ENCODE measurements at regions not wholly inside any gene's neighbourhood (a gene's known extent, or its start where the extent isn't known, plus 50 kb on each side); places are given as distances from the start of the nearest gene placed in this dataset.

GRCh38 chr6:53410508-53411258 lies 61.9 kb upstream of the ELOVL5 start:
- TF ChIP-seq CTCF (IDR thresholded peaks at IDR 0.05; ENCODE audit: low read depth, low read length, missing control alignments) = peak; percentile 63
- peak; percentile 7 for DNase-seq (ENCODE audit: extremely low read depth, low read depth)
- no peak overlapping the region for H3K4me3 ChIP-seq (replicated peaks; ENCODE audit: low read depth, low read length)

DNA sequence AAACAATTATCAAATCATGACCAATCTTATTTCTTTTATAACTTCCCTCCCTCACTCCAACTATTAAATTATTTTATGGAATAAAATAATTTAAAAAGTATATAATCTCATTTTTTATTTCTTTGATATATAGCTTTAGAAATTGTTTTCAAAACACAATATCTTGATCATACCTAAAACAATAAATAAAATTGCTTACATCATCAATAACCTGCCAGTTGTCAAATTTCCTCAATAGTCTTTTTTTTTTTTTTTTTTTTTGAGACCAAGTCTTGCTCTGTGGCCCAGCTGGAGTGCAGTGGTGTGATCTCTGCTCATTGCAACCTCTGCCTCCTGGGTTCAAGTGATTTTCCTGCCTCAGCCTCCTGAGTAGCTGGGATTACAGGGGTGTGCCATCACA lies 60.1 kb upstream of the ELOVL5 start:
- H3K4me3 ChIP-seq (replicated peaks; ENCODE audit: low read depth, low read length) = no peak overlapping the region
- TF ChIP-seq CTCF (IDR thresholded peaks at IDR 0.05; ENCODE audit: low read depth, low read length, missing control alignments) = no peak
- no peak for DNase-seq (ENCODE audit: extremely low read depth, low read depth)

DNA sequence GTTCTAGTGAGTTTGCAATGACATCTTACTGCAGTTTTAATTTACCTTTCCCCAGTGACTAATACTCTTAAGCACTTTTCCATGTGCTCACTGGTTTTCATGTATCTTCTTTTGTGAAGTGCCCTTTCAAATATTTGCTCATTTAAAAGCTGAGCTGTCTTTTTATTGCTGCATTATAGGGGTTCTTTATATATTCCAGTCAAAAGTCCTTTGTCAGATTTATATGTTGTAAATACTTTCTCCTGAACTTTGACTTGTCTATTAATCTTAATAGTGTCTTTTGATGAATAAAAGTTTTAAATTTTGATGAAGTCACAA lies 50.2 kb upstream of the ELOVL5 start:
- DNase-seq (ENCODE audit: extremely low read depth, low read depth) = no peak
- H3K4me3 ChIP-seq (replicated peaks; ENCODE audit: low read depth, low read length) = no peak overlapping the region
- TF ChIP-seq CTCF (IDR thresholded peaks at IDR 0.05; ENCODE audit: low read depth, low read length, missing control alignments) = no peak

DNA sequence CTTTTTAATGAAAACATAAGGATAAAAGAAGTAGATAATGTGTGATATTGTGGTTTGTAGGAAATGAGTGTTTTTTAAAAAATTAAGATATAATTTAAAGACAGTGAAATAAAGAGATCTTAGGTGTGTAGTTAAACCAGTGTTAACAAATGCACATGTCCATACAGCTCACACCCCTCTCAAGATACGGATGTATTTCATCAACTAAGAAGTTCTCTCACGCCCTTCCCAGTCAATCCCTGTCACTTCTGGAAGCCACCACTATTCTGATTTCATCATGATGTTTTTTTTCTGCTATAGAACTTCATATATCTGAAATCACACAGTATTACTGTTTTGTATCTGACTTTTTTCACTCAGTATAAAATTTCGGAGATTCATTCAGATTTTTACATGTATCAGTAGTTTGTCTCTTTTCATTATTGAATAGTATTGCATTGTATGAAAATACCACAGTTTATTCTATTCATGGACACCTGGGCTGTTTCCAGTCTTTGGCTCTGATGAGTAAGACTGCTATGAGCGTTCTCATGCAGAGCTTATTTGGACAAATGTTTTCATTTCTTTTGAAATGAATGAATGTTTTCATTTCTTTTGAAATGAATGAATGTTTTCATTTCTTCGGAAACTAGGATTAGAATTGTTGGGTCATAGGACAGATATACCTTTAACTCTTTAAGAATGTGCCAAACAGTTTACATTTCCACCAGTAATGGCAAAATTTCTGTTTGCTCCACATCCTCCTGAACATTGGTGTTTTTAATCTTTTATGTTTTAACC lies 49.7 kb upstream of the ELOVL5 start:
- no peak for TF ChIP-seq CTCF (IDR thresholded peaks at IDR 0.05; ENCODE audit: low read depth, low read length, missing control alignments)
- no peak overlapping the region for H3K4me3 ChIP-seq (replicated peaks; ENCODE audit: low read depth, low read length)
- no peak for DNase-seq (ENCODE audit: extremely low read depth, low read depth)
